HL-60 (cell line): ENCODE measurements at regions not wholly inside any gene's neighbourhood (a gene's known extent, or its start where the extent isn't known, plus 50 kb on each side); places are given as distances from the start of the nearest gene placed in this dataset.
"Not testable (repeated sequence)": the region's sequence is repeated elsewhere in the genome, so short reads cannot be mapped to it uniquely, and the experiment has no call there.

ENCODE experiments used
- DNase-seq, 2 experiments: peaks; one replicate each; pipeline ENCODE4 v3.0.0-alpha.2; 2010 to 2020; ENCODE audit warnings: low read depth in 1 of 2, low spot score in 1 of 2
- H3K27ac ChIP-seq: fragments of 250-450 bp; sonication (Bioruptor Pico); replicated peaks from 2 replicates; pipeline ENCODE4 v1.5.1; 2020; ENCODE audit warnings: mild to moderate bottlenecking, moderate library complexity
- H3K27me3 ChIP-seq: fragments of 250-450 bp; sonication (Bioruptor Pico); 2 replicates; pipeline ENCODE4 v1.5.1; 2021; ENCODE audit warnings: mild to moderate bottlenecking, moderate library complexity; ENCODE audit not compliant: insufficient read depth, poor library complexity, severe bottlenecking
- H3K4me3 ChIP-seq: replicated peaks from 2 replicates; pipeline ENCODE4 v1.5.1; 2011; ENCODE audit warnings: mild to moderate bottlenecking, control low read depth, low read length; ENCODE audit not compliant: insufficient read depth
- CTCF ChIP-seq: IDR thresholded peaks from one replicate; pipeline ENCODE4 v1.5.1; 2011; ENCODE audit warnings: low read length, control low read depth, inconsistent platforms; ENCODE audit not compliant: insufficient read depth
- GABPA ChIP-seq: IDR thresholded peaks from 2 replicates; pipeline ENCODE4 v1.6.1; 2012; ENCODE audit warnings: low read depth
- POLR2AphosphoS5 ChIP-seq: IDR thresholded peaks from 2 replicates; pipeline ENCODE4 v1.6.1; 2012; ENCODE audit warnings: low read depth
- REST ChIP-seq: IDR thresholded peaks from 2 replicates; pipeline ENCODE4 v1.6.1; 2012; ENCODE audit warnings: low read depth; ENCODE audit not compliant: insufficient replicate concordance
- SPI1 ChIP-seq: IDR thresholded peaks from 2 replicates; pipeline ENCODE4 v1.6.1; 2012; ENCODE audit warnings: low read depth, mild to moderate bottlenecking, borderline replicate concordance

- Histone ChIP-seq H3K27me3 (no peaks in the 10 kb centered on the region), H3K4me3 (no peak overlapping the region), H3K27ac (no peak overlapping the region)
- TF ChIP-seq SPI1 (no peak), POLR2AphosphoS5 (no peak), GABPA (no peak), REST (no peak), CTCF (no peak)
- no peak for DNase-seq
Measured at GRCh38 chr3:28155631-28156030, 85.8 kb upstream of the CMC1 start.

GRCh38 chr3:28156599-28156998, 84.8 kb upstream of the CMC1 start:
- not testable (repeated sequence) for DNase-seq, H3K27ac ChIP-seq, H3K4me3 ChIP-seq, H3K27me3 ChIP-seq

GRCh38 chr3:28171962-28172361, 69.5 kb upstream of the CMC1 start:
- Histone ChIP-seq H3K27ac (no peak overlapping the region), H3K4me3 (no peak overlapping the region), H3K27me3 (no peaks in the 10 kb centered on the region)
- TF ChIP-seq REST (no peak), CTCF (no peak), GABPA (no peak)
- DNase-seq: no peak

- H3K27me3 ChIP-seq: no peaks in the 10 kb centered on the region
- H3K4me3 ChIP-seq: no peak overlapping the region
- no peak for TF ChIP-seq GABPA
- no peak for TF ChIP-seq POLR2AphosphoS5
- TF ChIP-seq CTCF: no peak
- no peak for TF ChIP-seq REST
- no peak for TF ChIP-seq SPI1
- no peak overlapping the region for H3K27ac ChIP-seq
- DNase-seq: no peak
Measured at GRCh38 chr3:28172748-28173147, 68.7 kb upstream of the CMC1 start.
